Thoracic aorta (tissue), 2 donors: ENCODE measurements at regions not wholly inside any gene's neighbourhood (a gene's known extent, or its start where the extent isn't known, plus 50 kb on each side); places are given as distances from the start of the nearest gene placed in this dataset.
"Not testable (repeated sequence)": the region's sequence is repeated elsewhere in the genome, so short reads cannot be mapped to it uniquely, and the experiment has no call there.

Source experiments
- ATAC-seq: fragments of 150-250 bp; one replicate; pipeline ENCODE4 v1.8.0; 2017; ENCODE audit warnings: low read depth; ENCODE audit not compliant: insufficient number of reproducible peaks, low FRiP score
- DNase-seq: peaks from one replicate; pipeline ENCODE4 v3.0.0-alpha.2; 2020; ENCODE audit warnings: low spot score
- H3K27ac ChIP-seq, 2 donors: fragments of 200-600 bp; sonication (generic); 1 replicate in 1 of 2; 2 replicates in 1 of 2; pipeline ENCODE4 v1.5.1; 2016; ENCODE audit warnings: mild to moderate bottlenecking in 2 of 2, moderate library complexity in 2 of 2
- H3K27me3 ChIP-seq: fragments of 200-600 bp; sonication (generic); replicated peaks from 2 replicates; pipeline ENCODE4 v1.6.0; 2016; ENCODE audit warnings: mild to moderate bottlenecking; ENCODE audit not compliant: insufficient read depth
- H3K36me3 ChIP-seq: fragments of 200-600 bp; sonication (generic); one replicate; pipeline ENCODE4 v1.5.1; 2016
- H3K4me1 ChIP-seq, 2 donors: fragments of 200-600 bp; sonication (generic); 1 replicate in 1 of 2; 2 replicates in 1 of 2; pipeline versions ENCODE4 v1.5.1 to v1.6.0; 2016; ENCODE audit warnings: low read depth in 2 of 2, mild to moderate bottlenecking in 1 of 2; ENCODE audit not compliant: control insufficient read depth in 1 of 2
- H3K4me3 ChIP-seq: fragments of 200-600 bp; sonication (generic); 2 replicates; pipeline ENCODE4 v1.5.1; 2016; ENCODE audit warnings: mild to moderate bottlenecking
- H3K9me3 ChIP-seq: fragments of 200-600 bp; sonication (generic); 2 replicates; pipeline ENCODE4 v1.5.1; 2016
- CTCF ChIP-seq: fragments of 200-600 bp; sonication (generic); IDR thresholded peaks from one replicate; pipeline ENCODE4 v1.5.1; 2019; ENCODE audit warnings: antibody characterized with exemption

- DNase-seq (no peak), ATAC-seq (no peak)
- Histone ChIP-seq H3K4me1 (peaks cover 8 to 11% of the 10 kb centered on the region in 2 donors), H3K27me3 (no peaks in the 10 kb centered on the region), H3K4me3 (no peak overlapping the region), H3K27ac (no peak overlapping the region), H3K9me3 (peaks cover 8% of the 10 kb centered on the region), H3K36me3 (no peaks in the 10 kb centered on the region)
- no peak for TF ChIP-seq CTCF
Observed at GRCh38 chr3:194054961-194055360, 81.0 kb upstream of the HES1 start.

- H3K36me3 ChIP-seq, DNase-seq, H3K27ac ChIP-seq, H3K27me3 ChIP-seq, H3K9me3 ChIP-seq, ATAC-seq, H3K4me3 ChIP-seq: not testable (repeated sequence)
- H3K4me1 ChIP-seq: peaks cover 8 to 11% of the 10 kb centered on the region in 2 donors
Observed at GRCh38 chr3:194056323-194056722, 79.6 kb upstream of the HES1 start.

- no peaks in the 10 kb centered on the region for H3K9me3 ChIP-seq
- H3K36me3 ChIP-seq: no peaks in the 10 kb centered on the region
- H3K27me3 ChIP-seq: no peaks in the 10 kb centered on the region
- H3K4me3 ChIP-seq: no peak overlapping the region
- TF ChIP-seq CTCF: no peak
- H3K4me1 ChIP-seq: peaks cover 8 to 11% of the 10 kb centered on the region in 2 donors
- ATAC-seq (no peak), DNase-seq (no peak)
- H3K27ac ChIP-seq: no peak overlapping the region
Observed at GRCh38 chr3:194056731-194057415, 79.1 kb upstream of the HES1 start.

- no peak overlapping the region for H3K27ac ChIP-seq
- H3K36me3 ChIP-seq: no peaks in the 10 kb centered on the region
- ATAC-seq (no peak), DNase-seq (no peak)
- H3K9me3 ChIP-seq: no peaks in the 10 kb centered on the region
- H3K4me3 ChIP-seq: peak overlapping the region; percentile 70
- no peak for TF ChIP-seq CTCF
- H3K27me3 ChIP-seq: no peaks in the 10 kb centered on the region
- peaks cover 8 to 11% of the 10 kb centered on the region in 2 donors for H3K4me1 ChIP-seq
Observed at GRCh38 chr3:194057570-194058188, 78.3 kb upstream of the HES1 start.

GRCh38 chr3:194058189-194058571 is 77.8 kb upstream of the HES1 start:
- ATAC-seq (no peak), DNase-seq (no peak)
- Histone ChIP-seq H3K36me3 (no peaks in the 10 kb centered on the region), H3K27ac (no peak overlapping the region), H3K4me1 (peaks cover 8 to 11% of the 10 kb centered on the region in 2 donors), H3K27me3 (no peaks in the 10 kb centered on the region), H3K9me3 (no peaks in the 10 kb centered on the region), H3K4me3 (peak overlapping the region; percentile 70)
- no peak for TF ChIP-seq CTCF
